ENCODE measurements at regions not wholly inside any gene's neighbourhood (a gene's known extent, or its start where the extent isn't known, plus 50 kb on each side); places are given as distances from the start of the nearest gene placed in this dataset.
"Not testable (repeated sequence)": the region's sequence is repeated elsewhere in the genome, so short reads cannot be mapped to it uniquely, and the experiment has no call there.

GRCh38 chr2:185988907-185989306 is 250.3 kb downstream of the FSIP2 start:
- DNase-seq (ENCODE audit: low spot score): not testable (repeated sequence)

DNA sequence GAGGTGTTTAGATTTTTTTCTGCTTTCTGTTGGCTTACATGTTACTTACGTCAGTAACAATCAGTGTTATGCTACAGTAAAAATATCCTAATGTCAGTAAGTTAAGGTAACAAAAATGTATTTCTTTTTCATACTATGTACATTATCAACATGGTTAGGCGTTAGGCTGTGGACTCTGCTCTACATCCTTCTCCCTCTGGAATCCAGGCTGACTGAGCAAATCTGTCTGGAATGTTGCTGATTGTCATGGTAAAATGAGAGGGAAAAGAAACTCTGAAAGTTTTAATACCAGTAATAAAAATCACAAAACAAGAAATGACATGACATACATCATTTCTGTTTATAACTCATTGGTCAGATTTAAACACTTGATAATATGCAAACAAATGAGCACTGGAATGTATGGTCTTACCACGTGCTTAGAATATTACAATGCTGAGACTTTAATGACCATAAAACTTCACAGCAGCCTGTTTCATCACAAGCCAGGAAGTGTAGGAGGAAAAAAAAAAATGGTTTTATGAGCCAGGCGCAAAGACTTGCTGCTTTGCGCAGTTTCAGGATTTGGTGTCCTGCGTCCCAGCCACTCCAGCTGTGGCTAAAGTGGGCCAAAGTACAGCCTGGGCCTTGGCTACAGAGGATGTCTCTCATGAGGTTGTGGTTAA is 252.4 kb downstream of the FSIP2 start:
- DNase-seq (ENCODE audit: low spot score): no peak

- DNase-seq (ENCODE audit: low spot score): no peak
Measured at GRCh38 chr2:185998562-185999070, 260.0 kb downstream of the FSIP2 start.

DNA sequence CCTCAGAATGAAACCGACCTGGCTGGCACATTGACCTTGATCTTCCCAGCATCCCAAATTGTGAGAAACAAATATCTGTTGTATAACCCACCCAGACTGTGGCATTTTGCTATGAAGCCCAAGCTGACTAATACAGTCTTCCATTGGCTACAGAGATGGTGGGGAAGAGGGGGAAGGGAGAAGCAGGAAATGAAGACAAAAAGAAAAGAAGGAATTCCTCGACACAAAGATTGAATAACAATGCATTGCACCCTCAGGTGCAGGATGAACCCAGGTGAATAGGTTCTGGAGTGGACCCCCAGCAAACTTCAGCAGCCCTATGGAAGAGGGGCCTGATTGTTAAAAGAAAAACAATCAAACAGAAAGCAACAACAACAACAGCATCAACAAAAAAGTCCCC is 270.7 kb downstream of the FSIP2 start:
- no peak for DNase-seq (ENCODE audit: low spot score)

GRCh38 chr2:186017278-186017677 is 278.7 kb downstream of the FSIP2 start:
- no peak for DNase-seq (ENCODE audit: low spot score)

DNA sequence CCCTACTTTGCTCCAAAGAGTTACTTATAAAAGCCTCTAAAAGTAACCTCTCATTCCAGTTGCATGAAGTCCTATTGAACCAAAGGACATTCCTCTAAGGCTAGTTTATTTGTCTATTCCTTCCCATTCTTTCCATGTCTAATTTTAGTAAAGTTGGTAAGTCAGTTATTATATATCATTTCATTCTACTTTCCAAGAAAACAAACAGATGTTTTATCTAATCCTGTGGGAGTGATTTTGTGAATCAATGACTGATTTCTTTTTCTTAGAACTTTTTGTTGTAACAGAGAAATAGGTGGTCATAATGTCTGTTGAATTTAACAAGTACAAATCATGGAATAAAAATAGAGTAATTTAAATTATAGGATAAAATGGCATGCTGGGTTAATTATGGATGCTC is 286.3 kb downstream of the FSIP2 start:
- no peak for DNase-seq (ENCODE audit: low spot score)

DNA sequence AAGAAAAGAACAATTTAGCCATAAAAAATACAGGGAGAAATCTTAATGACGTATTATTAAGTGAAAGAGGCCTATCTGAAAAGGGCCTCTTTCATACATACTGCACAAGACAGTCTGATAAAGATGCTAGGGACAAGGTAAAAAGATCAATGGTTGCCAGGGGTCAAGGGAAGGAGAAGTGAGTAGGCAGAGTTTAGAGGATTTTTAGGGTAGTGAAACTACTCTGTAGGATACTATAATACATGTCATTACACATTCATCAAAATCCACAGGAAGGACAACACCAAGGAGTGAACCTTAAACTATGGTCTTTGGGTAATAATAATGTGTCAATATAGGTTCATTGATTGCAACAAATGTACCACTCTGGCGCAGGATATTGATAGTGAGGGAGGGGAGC is 289.3 kb downstream of the FSIP2 start:
- DNase-seq (ENCODE audit: low spot score): no peak

DNA sequence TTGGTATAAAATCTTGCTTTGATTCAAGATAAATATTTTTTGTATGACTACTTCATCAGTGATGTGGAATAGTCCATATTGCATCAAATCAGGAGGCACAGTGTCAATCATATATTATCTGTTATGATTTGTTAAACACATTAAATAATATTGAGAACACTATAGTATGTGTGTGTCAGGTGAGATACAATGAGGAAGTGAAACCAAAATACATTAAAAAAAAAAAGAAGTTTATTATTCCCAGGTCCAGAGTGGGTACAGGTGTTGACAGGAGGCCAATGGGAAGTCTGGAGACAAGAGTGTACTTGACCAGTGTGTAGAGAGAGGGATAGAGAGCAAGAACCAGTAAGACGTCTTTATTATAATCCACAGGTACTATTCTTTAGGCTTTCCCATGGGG is 292.6 kb downstream of the FSIP2 start:
- no peak for DNase-seq (ENCODE audit: low spot score)

GRCh38 chr2:186032102-186032738 is 293.6 kb downstream of the FSIP2 start:
- no peak for DNase-seq (ENCODE audit: low spot score)

DNA sequence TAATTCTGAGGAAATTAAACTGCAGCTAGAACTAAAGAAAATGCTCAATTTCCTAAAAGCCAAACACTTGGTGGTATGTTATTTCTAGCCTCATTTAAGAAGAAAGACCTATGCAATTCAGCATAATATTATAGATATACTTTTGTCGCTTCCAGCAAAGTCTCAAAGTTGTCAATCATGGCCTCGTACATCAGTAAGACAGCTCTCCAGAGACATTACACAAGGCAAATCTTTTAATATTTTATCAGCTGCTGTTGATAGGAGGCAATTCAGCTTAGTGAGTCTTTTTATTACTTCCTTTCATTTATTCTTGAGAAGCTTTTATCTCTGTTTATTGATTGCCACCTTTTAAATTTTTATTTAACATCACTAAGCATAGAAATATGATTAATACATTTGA is 294.3 kb downstream of the FSIP2 start:
- DNase-seq (ENCODE audit: low spot score): no peak

DNA sequence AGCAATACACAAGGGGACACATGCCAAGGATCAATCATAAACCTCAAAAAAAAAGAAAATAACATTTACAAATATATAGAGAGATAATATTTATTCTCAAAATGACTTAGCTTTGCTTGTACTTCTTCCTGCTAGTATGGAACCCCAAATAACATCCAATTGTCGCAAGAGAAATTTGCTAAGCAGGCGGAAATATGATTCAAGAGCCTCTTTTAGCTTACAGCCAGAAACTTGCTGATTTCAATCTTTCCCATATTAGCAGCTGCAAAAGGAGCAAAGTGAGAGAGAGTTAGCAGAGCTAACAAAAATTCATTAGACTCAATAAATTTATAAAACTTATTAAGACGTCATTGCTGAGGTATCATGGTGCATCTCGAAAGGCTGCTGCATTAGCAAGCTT is 294.9 kb downstream of the FSIP2 start:
- no peak for DNase-seq (ENCODE audit: low spot score)

DNA sequence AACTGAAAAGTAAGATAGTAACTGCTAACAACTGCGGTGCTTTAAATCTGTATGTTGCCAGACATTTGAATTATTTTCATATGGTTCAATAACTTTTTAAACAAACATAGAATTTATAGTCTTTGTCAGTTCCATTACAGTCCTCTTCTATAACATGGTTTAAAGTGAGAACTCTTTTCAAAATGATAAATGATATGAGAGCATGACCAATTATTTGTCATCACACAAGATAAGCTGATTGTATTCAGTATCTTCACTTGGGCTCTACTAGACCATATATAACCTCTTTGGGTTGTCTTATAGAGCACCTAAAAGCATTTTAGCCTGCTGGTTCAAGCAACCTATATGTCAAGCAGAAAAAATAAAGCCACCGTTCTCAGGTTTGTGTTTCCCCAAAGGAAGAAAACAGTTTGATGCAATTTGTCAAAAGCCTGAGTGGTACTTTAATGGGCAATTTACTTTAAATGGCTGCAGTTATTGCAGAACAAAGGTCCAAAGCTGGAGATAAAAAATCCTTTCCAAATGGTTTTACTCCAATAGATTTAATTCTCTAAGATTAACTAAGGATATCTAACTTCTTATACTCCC is 298.4 kb downstream of the FSIP2 start:
- no peak for DNase-seq (ENCODE audit: low spot score)

- no peak for DNase-seq (ENCODE audit: low spot score)
Measured at GRCh38 chr2:186042207-186043028, 303.8 kb downstream of the FSIP2 start.

DNA sequence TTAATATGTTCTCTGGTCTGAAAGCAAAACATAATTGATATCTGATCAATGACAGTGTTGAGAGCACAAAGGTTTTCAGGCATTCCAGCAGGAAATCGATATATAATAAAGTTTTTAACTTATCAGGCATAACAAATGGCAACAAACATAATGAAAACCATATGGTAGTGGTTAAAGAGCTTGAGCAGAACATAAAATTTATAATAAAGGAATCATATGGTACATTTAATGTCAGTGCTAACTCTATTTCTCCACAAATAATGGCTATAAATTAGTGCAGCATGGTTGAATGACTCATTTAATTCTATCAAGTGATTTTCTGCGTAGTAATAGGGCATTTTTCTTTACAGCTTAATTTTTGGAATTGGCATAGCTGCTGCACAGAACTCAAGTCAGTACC is 306.2 kb downstream of the FSIP2 start:
- DNase-seq (ENCODE audit: low spot score): no peak

GRCh38 chr2:186052930-186053329 is 314.3 kb downstream of the FSIP2 start:
- no peak for DNase-seq (ENCODE audit: low spot score)

- no peak for DNase-seq (ENCODE audit: low spot score)
Measured at GRCh38 chr2:186058614-186059013, 320.0 kb downstream of the FSIP2 start.

GRCh38 chr2:186059096-186059495 is 320.5 kb downstream of the FSIP2 start:
- DNase-seq (ENCODE audit: low spot score): no peak

DNA sequence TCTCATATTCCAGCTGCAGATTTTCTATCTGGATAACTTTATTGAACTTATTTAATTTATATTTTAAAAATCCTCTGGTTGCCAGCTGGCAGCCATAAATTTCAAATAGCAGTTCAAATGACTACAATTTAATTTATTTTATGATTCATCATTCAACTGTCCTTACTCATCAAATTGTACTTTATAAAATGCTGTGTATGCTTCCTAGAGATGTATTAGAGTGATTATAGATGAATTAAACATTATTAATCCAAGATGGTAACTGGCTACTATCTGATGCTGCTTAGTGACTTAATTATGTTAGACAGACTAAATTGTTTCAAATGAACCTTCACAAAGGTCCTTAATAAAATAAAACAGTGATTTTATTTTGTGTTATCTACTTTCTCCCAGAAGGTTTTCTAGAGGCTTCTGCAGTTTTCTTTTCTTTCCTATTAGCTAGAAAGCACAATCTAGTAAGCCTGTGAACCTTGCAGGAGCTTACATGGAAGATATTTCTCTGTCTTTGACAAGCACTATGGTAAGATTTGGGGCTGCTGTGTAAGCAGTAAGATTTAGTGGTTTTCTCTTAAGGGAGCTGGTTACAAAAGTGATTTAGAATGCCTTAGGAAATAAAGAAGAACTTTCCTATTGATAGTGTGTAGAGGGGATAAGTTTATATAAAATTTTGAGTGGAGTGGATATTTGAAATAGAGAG is 322.3 kb downstream of the FSIP2 start:
- no peak for DNase-seq (ENCODE audit: low spot score)

GRCh38 chr2:186064507-186064906 is 325.9 kb downstream of the FSIP2 start:
- DNase-seq (ENCODE audit: low spot score): no peak

GRCh38 chr2:186065491-186065890 is 326.9 kb downstream of the FSIP2 start:
- DNase-seq (ENCODE audit: low spot score): no peak

DNA sequence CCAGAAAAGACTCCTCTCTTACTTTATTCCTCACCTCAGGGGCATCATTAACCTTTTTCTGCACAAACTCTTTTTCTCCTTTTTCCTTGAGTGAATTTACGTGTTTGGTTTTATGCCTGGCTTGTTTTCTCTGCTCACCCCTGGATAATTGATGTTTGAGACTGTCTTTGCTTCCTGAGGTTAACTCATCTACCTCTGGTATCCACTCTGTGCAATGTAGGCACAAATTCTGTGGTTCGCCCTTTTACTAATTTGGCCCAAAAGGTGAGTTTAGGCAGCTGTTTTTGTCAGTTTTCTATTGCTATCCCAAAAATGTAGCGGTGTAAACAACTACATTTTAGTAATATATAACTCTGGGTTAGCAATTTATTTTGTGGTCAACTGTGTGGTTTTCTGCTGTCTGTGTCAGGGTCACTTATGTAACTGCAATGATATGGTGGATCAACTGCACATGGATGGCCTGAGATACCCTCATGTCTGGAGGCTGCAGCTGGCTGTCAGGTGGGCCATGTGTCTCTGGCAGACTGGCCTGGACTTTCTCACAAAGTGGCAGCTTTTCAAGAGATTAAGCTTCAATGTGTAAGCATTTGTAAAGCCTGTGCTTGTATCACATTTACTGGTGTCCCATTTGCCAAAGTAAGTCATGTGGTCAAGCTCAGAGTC is 329.7 kb downstream of the FSIP2 start:
- no peak for DNase-seq (ENCODE audit: low spot score)

Measured in SW480 (cell line).